ENCODE measurements at regions not wholly inside any gene's neighbourhood (a gene's known extent, or its start where the extent isn't known, plus 50 kb on each side); places are given as distances from the start of the nearest gene placed in this dataset.

DNA sequence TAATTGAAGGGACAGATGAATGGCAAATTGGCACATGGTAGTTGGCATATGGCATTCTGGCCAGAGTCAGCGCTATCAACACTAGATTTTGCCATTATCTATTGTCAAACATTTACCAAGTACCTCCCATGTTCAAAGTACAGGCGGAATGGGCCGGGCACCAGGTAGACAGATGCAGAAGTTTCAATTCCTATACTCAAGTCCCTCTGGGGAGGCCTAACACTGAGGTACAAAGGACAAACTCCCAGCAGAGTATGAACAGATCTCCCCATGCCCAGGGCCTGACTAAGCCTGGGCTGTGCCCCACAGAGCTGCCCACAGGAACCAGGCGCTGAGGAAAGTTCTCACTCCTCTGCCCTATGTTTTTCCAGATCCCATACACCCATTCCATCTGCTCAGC lies 257.5 kb upstream of the KLHL29 start (continued):
- TF ChIP-seq ZNF253 (CRISPR knock-in tag; IDR thresholded peaks at IDR 0.05; ENCODE audit: borderline replicate concordance) (no peak), LRRFIP1 (CRISPR knock-in tag; conservative IDR thresholded peaks at IDR 0.05) (no peak), ZNF660 (CRISPR knock-in tag; IDR thresholded peaks at IDR 0.05; ENCODE audit: borderline replicate concordance, low read depth) (no peak), ZBTB1 (CRISPR knock-in tag; IDR thresholded peaks at IDR 0.05; ENCODE audit: borderline replicate concordance) (no peak), ZNF484 (CRISPR knock-in tag; IDR thresholded peaks at IDR 0.05; ENCODE audit: borderline replicate concordance, low read depth) (no peak), ZSCAN30 (CRISPR knock-in tag; IDR thresholded peaks at IDR 0.05) (no peak), EHMT2 (IDR thresholded peaks at IDR 0.05; ENCODE audit: borderline replicate concordance, low read depth, low read length) (0 out of 2 replicates have a peak, but pooled peaks have one; percentile 29), FIP1L1 (IDR thresholded peaks at IDR 0.05; ENCODE audit: borderline replicate concordance, insufficient read depth, low read depth, low read length) (no peak), GATAD2A (CRISPR knock-in tag; IDR thresholded peaks at IDR 0.05) (no peak), HOXA9 (CRISPR knock-in tag; IDR thresholded peaks at IDR 0.05; ENCODE audit: borderline replicate concordance) (no peak), ZFY (CRISPR knock-in tag; IDR thresholded peaks at IDR 0.05) (0 out of 2 replicates have a peak, but pooled peaks have one; percentile 30), BCL3 (CRISPR knock-in tag; IDR thresholded peaks at IDR 0.05) (no peak), TFAP4 (IDR thresholded peaks at IDR 0.05; ENCODE audit: borderline replicate concordance, low read depth) (no peak), GTF2F1 (IDR thresholded peaks at IDR 0.05; ENCODE audit: low read length) (no peak), MEIS2 (CRISPR knock-in tag; IDR thresholded peaks at IDR 0.05) (no peak), ZFX (CRISPR knock-in tag; IDR thresholded peaks at IDR 0.05; ENCODE audit: low read depth) (0 out of 2 replicates have a peak, but pooled peaks have one; percentile 22), RBFOX2 (IDR thresholded peaks at IDR 0.05; ENCODE audit: low read depth, low read length) (no peak), SOX13 (IDR thresholded peaks at IDR 0.05) (no peak), SOX13 (CRISPR knock-in tag; conservative IDR thresholded peaks at IDR 0.05 in 1 of 2, IDR thresholded peaks at IDR 0.05 in 1 of 2) (0 out of 4 replicates have a peak, but pooled peaks of 1 of the 2 experiments have one; percentile 14), REXO4 (CRISPR knock-in tag; IDR thresholded peaks at IDR 0.05; ENCODE audit: borderline replicate concordance) (no peak), KDM5B (CRISPR knock-in tag; IDR thresholded peaks at IDR 0.05; ENCODE audit: borderline replicate concordance) (no peak), THYN1 (CRISPR knock-in tag; IDR thresholded peaks at IDR 0.05; ENCODE audit: borderline replicate concordance, low read depth) (no peak), RARG (CRISPR knock-in tag; IDR thresholded peaks at IDR 0.05; ENCODE audit: low read depth) (no peak), ZNF672 (CRISPR knock-in tag; IDR thresholded peaks at IDR 0.05) (peak; percentile 6; the same call in 1 of the 2 replicates)

Data from HepG2 (cell line).